Astrocyte (in vitro differentiated cells and primary cell): ENCODE measurements at regions not wholly inside any gene's neighbourhood (a gene's known extent, or its start where the extent isn't known, plus 50 kb on each side); places are given as distances from the start of the nearest gene placed in this dataset.

Source experiments
- EZH2 ChIP-seq: IDR thresholded peaks from 2 replicates; pipeline ENCODE4 v1.6.1; 2012; ENCODE audit warnings: mild to moderate bottlenecking, low read length, inconsistent platforms; ENCODE audit not compliant: insufficient read depth
- TF ChIP-seq, protein P1 (sequence below): IDR thresholded peaks from 2 replicates; pipeline ENCODE4 v1.5.1; 2011; ENCODE audit warnings: low read depth, mild to moderate bottlenecking, inconsistent platforms, low read length, moderate library complexity; ENCODE audit not compliant: insufficient read depth

DNA sequence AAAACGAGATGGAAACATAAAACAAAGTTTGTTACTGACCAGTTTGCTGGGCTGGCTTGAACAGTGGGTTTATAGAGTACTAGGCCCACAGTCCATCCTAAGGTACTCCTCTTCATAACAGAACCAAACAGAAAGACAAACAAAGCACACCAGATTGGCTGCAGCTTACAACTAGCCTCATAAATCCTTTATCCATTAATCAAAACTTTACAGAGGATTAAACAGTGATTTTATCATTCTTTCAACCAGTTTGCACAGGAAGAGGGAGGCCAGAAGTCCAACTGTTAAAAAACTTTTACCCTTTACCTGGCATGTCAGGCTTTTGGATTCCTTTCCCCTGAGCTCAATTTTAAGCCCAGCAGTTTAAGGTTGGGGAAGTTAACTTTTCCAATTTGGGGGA lies 1467.6 kb downstream of the MAT2B start:
- TF ChIP-seq, protein P1, sequence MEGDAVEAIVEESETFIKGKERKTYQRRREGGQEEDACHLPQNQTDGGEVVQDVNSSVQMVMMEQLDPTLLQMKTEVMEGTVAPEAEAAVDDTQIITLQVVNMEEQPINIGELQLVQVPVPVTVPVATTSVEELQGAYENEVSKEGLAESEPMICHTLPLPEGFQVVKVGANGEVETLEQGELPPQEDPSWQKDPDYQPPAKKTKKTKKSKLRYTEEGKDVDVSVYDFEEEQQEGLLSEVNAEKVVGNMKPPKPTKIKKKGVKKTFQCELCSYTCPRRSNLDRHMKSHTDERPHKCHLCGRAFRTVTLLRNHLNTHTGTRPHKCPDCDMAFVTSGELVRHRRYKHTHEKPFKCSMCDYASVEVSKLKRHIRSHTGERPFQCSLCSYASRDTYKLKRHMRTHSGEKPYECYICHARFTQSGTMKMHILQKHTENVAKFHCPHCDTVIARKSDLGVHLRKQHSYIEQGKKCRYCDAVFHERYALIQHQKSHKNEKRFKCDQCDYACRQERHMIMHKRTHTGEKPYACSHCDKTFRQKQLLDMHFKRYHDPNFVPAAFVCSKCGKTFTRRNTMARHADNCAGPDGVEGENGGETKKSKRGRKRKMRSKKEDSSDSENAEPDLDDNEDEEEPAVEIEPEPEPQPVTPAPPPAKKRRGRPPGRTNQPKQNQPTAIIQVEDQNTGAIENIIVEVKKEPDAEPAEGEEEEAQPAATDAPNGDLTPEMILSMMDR, result no peak
- no peak for TF ChIP-seq EZH2
